ENCODE measurements at regions not wholly inside any gene's neighbourhood (a gene's known extent, or its start where the extent isn't known, plus 50 kb on each side); places are given as distances from the start of the nearest gene placed in this dataset.

GRCh38 chr11:19338375-19338774, 97.6 kb upstream of the E2F8 start:
- Mint-ChIP-seq H3K9me3 (ENCODE audit: low read depth) (no peaks in the 10 kb centered on the region), H3K4me1 (ENCODE audit: low read depth) (no peaks in the 10 kb centered on the region), H3K4me3 (ENCODE audit: unreplicated experiment) (no peak overlapping the region), H3K36me3 (ENCODE audit: low read depth) (no peaks in the 10 kb centered on the region), H3K27ac (ENCODE audit: unreplicated experiment) (no peak overlapping the region), H3K27me3 (ENCODE audit: low read depth) (peaks cover 81% of the 10 kb centered on the region)
- no peak for TF ChIP-seq CTCF (IDR thresholded peaks at IDR 0.05)
- no peak for DNase-seq (ENCODE audit: low spot score)

GRCh38 chr11:19337779-19338178, 97.0 kb upstream of the E2F8 start:
- peaks cover 78% of the 10 kb centered on the region for H3K27me3 Mint-ChIP-seq (ENCODE audit: low read depth)
- no peaks in the 10 kb centered on the region for H3K9me3 Mint-ChIP-seq (ENCODE audit: low read depth)
- no peaks in the 10 kb centered on the region for H3K4me1 Mint-ChIP-seq (ENCODE audit: low read depth)
- H3K36me3 Mint-ChIP-seq (ENCODE audit: low read depth), result no peaks in the 10 kb centered on the region
- no peak overlapping the region for H3K27ac Mint-ChIP-seq (ENCODE audit: unreplicated experiment)
- no peak for TF ChIP-seq CTCF (IDR thresholded peaks at IDR 0.05)
- no peak for DNase-seq (ENCODE audit: low spot score)
- H3K4me3 Mint-ChIP-seq (ENCODE audit: unreplicated experiment), result no peak overlapping the region

GRCh38 chr11:19336331-19336730, 95.6 kb upstream of the E2F8 start:
- no peak for TF ChIP-seq CTCF (IDR thresholded peaks at IDR 0.05)
- no peak for DNase-seq (ENCODE audit: low spot score)
- Mint-ChIP-seq H3K36me3 (ENCODE audit: low read depth) (no peaks in the 10 kb centered on the region), H3K27ac (ENCODE audit: unreplicated experiment) (no peak overlapping the region), H3K4me3 (ENCODE audit: unreplicated experiment) (no peak overlapping the region), H3K27me3 (ENCODE audit: low read depth) (peaks cover 79% of the 10 kb centered on the region), H3K4me1 (ENCODE audit: low read depth) (no peaks in the 10 kb centered on the region), H3K9me3 (ENCODE audit: low read depth) (no peaks in the 10 kb centered on the region)

- Mint-ChIP-seq H3K9me3 (ENCODE audit: low read depth) (no peaks in the 10 kb centered on the region), H3K4me3 (ENCODE audit: unreplicated experiment) (no peak overlapping the region), H3K27ac (ENCODE audit: unreplicated experiment) (no peak overlapping the region), H3K27me3 (ENCODE audit: low read depth) (peaks cover 68% of the 10 kb centered on the region), H3K4me1 (ENCODE audit: low read depth) (no peaks in the 10 kb centered on the region), H3K36me3 (ENCODE audit: low read depth) (no peaks in the 10 kb centered on the region)
- TF ChIP-seq CTCF (IDR thresholded peaks at IDR 0.05), result no peak
- no peak for DNase-seq (ENCODE audit: low spot score)
Measured at GRCh38 chr11:19332476-19332875, 91.7 kb upstream of the E2F8 start.

- Mint-ChIP-seq H3K36me3 (ENCODE audit: low read depth) (no peaks in the 10 kb centered on the region), H3K9me3 (ENCODE audit: low read depth) (no peaks in the 10 kb centered on the region), H3K4me3 (ENCODE audit: unreplicated experiment) (no peak overlapping the region), H3K4me1 (ENCODE audit: low read depth) (no peaks in the 10 kb centered on the region), H3K27me3 (ENCODE audit: low read depth) (peaks cover 52% of the 10 kb centered on the region), H3K27ac (ENCODE audit: unreplicated experiment) (no peak overlapping the region)
- no peak for TF ChIP-seq CTCF (IDR thresholded peaks at IDR 0.05)
- DNase-seq (ENCODE audit: low spot score), result no peak
Measured at GRCh38 chr11:19330416-19330815, 89.7 kb upstream of the E2F8 start.

All from chondrocyte (in vitro differentiated cells).